ENCODE measurements at regions not wholly inside any gene's neighbourhood (a gene's known extent, or its start where the extent isn't known, plus 50 kb on each side); places are given as distances from the start of the nearest gene placed in this dataset.
"Not testable (repeated sequence)": the region's sequence is repeated elsewhere in the genome, so short reads cannot be mapped to it uniquely, and the experiment has no call there.

GRCh38 chr5:167389537-167389936 is 901.9 kb upstream of the WWC1 start:
- TF ChIP-seq CTCF (IDR thresholded peaks at IDR 0.05) = no peak
- Histone ChIP-seq H3K27ac (no peak overlapping the region), H3K36me3 (no peaks in the 10 kb centered on the region), H3K27me3 (no peaks in the 10 kb centered on the region), H3K4me3 (no peak overlapping the region), H3K9me3 (no peaks in the 10 kb centered on the region), H3K4me1 (no peaks in the 10 kb centered on the region)
- no peak for ATAC-seq
- DNase-seq = no peak
- intact Hi-C loops (cut with DNase I) = no loop called here

GRCh38 chr5:167391286-167391685 is 900.2 kb upstream of the WWC1 start:
- intact Hi-C loops (cut with DNase I) = not testable (repeated sequence)

GRCh38 chr5:167392240-167392639 is 899.2 kb upstream of the WWC1 start:
- Histone ChIP-seq H3K4me3 (no peak overlapping the region), H3K36me3 (no peaks in the 10 kb centered on the region), H3K9me3 (no peaks in the 10 kb centered on the region), H3K27me3 (no peaks in the 10 kb centered on the region), H3K4me1 (no peaks in the 10 kb centered on the region), H3K27ac (no peak overlapping the region)
- TF ChIP-seq CTCF (IDR thresholded peaks at IDR 0.05) = no peak
- ATAC-seq (no peak), DNase-seq (no peak)
- intact Hi-C loops (cut with DNase I) = no loop called here

More at GRCh38 chr5:167391286-167391685, 900.2 kb upstream of the WWC1 start:
- not testable (repeated sequence) for H3K4me3 ChIP-seq, H3K27me3 ChIP-seq, H3K4me1 ChIP-seq, ATAC-seq, H3K9me3 ChIP-seq, DNase-seq, H3K36me3 ChIP-seq, H3K27ac ChIP-seq

GRCh38 chr5:167393358-167393757 is 898.1 kb upstream of the WWC1 start:
- TF ChIP-seq CTCF (IDR thresholded peaks at IDR 0.05) = no peak
- H3K4me3 ChIP-seq = no peak overlapping the region
- no peak for DNase-seq
- H3K36me3 ChIP-seq = no peaks in the 10 kb centered on the region
- no peak overlapping the region for H3K27ac ChIP-seq
- no peaks in the 10 kb centered on the region for H3K4me1 ChIP-seq
- H3K9me3 ChIP-seq = no peaks in the 10 kb centered on the region
- no peak for ATAC-seq
- H3K27me3 ChIP-seq = no peaks in the 10 kb centered on the region
- intact Hi-C loops (cut with DNase I) = no loop called here

GRCh38 chr5:167402671-167403070 is 888.8 kb upstream of the WWC1 start:
- no peak for TF ChIP-seq CTCF (IDR thresholded peaks at IDR 0.05)
- H3K4me3 ChIP-seq = no peak overlapping the region
- H3K4me1 ChIP-seq = no peaks in the 10 kb centered on the region
- ATAC-seq (no peak), DNase-seq (no peak)
- intact Hi-C loops (cut with DNase I) = no loop called here
- H3K27ac ChIP-seq = no peak overlapping the region
- no peaks in the 10 kb centered on the region for H3K27me3 ChIP-seq
- no peaks in the 10 kb centered on the region for H3K36me3 ChIP-seq
- H3K9me3 ChIP-seq = no peaks in the 10 kb centered on the region

- Histone ChIP-seq H3K36me3 (no peaks in the 10 kb centered on the region), H3K4me3 (no peak overlapping the region), H3K9me3 (no peaks in the 10 kb centered on the region), H3K27ac (no peak overlapping the region), H3K4me1 (no peaks in the 10 kb centered on the region), H3K27me3 (no peaks in the 10 kb centered on the region)
- no peak for ATAC-seq
- no peak for DNase-seq
- intact Hi-C loops (cut with DNase I) = no loop called here
- TF ChIP-seq CTCF (IDR thresholded peaks at IDR 0.05) = no peak
These were observed 884.9 kb upstream of the WWC1 start for GRCh38 chr5:167406513-167406912.

All from upper lobe of right lung (tissue), 1 donor.